Endothelial cell of umbilical vein (primary cell): ENCODE measurements at regions not wholly inside any gene's neighbourhood (a gene's known extent, or its start where the extent isn't known, plus 50 kb on each side); places are given as distances from the start of the nearest gene placed in this dataset.

ENCODE experiments used
- BruUV-seq: library from RNA; stranded (reverse); fragments of 400-500 nt; replicated peaks from 2 replicates; lab custom pipeline; 2021; lab: Mats Ljungman, UMichigan
- CTCF ChIA-PET: fragments of 300-600, 350-600 bp; sonication (Branson Sonifier 250); formaldehyde crosslinking; loops from one replicate; lab custom pipeline; 2021; ENCODE audit warnings: antibody characterized with exemption, inconsistent platforms; lab: Charles Lee
- POLR2A ChIA-PET: fragments of 300-600, 350-600 bp; sonication (Branson Sonifier 250); formaldehyde crosslinking; loops from one replicate; lab custom pipeline; 2021; ENCODE audit warnings: antibody characterized with exemption, inconsistent platforms; lab: Charles Lee
- DNase-seq: peaks from one replicate; pipeline ENCODE4 v3.0.0-alpha.2; 2011; ENCODE audit warnings: low read depth, low spot score
- FAIRE-seq: peaks from 2 replicates; lab custom pipeline; 2011; peaks lifted over from hg19 to GRCh38; lab: Jason Lieb, UNC
- H2AFZ ChIP-seq: 2 replicates; pipeline ENCODE4 v1.6.0; 2012; ENCODE audit warnings: low read depth, low read length, control low read depth, inconsistent platforms
- H3K27ac ChIP-seq: 2 replicates; pipeline ENCODE4 v1.5.1; 2011; ENCODE audit warnings: low read depth, mild to moderate bottlenecking, control low read depth, low read length, moderate library complexity; ENCODE audit not compliant: insufficient read depth
- H3K27me3 ChIP-seq, 2 experiments: 2 replicates each; pipeline versions ENCODE4 v1.6.0 to v1.6.1; 2011; ENCODE audit warnings: low read length in 2 of 2, mixed read lengths in 1 of 2; ENCODE audit not compliant: control insufficient read depth in 2 of 2, insufficient read depth in 2 of 2
- H3K36me3 ChIP-seq, 2 experiments: 2 replicates in 1 of 2; 3 replicates in 1 of 2; pipeline ENCODE4 v1.5.1; 2011; ENCODE audit warnings: low read length in 2 of 2, mild to moderate bottlenecking in 1 of 2, moderate library complexity in 1 of 2; ENCODE audit not compliant: control insufficient read depth in 2 of 2, insufficient read depth in 2 of 2; ENCODE audit errors: extremely low read depth in 1 of 2
- H3K4me1 ChIP-seq: 3 replicates; pipeline ENCODE4 v1.5.1; 2011; ENCODE audit warnings: mild to moderate bottlenecking, low read length; ENCODE audit not compliant: control insufficient read depth, insufficient read depth; ENCODE audit errors: extremely low read depth
- H3K4me2 ChIP-seq: 2 replicates; pipeline ENCODE4 v1.6.1; 2011; ENCODE audit warnings: low read length, control low read depth, mixed read lengths; ENCODE audit not compliant: insufficient read depth
- H3K4me3 ChIP-seq, 3 experiments: fragments of 200-600 bp in 1 of 3; sonication (generic), shearing (Covaris generic) in 1 of 3; replicated peaks in 1 of 3; 2 replicates each; pipeline ENCODE4 v1.5.1; 2011 to 2016; ENCODE audit warnings: control low read depth in 3 of 3, low read length in 3 of 3, mild to moderate bottlenecking in 2 of 3, inconsistent platforms in 1 of 3, low read depth in 1 of 3, moderate library complexity in 1 of 3; ENCODE audit not compliant: insufficient read depth in 1 of 3
- H3K79me2 ChIP-seq: 2 replicates; pipeline ENCODE4 v1.6.0; 2012; ENCODE audit warnings: low read length, inconsistent platforms; ENCODE audit not compliant: control insufficient read depth, insufficient read depth
- H3K9ac ChIP-seq: replicated peaks from 2 replicates; pipeline ENCODE3; 2011; ENCODE audit warnings: low read length, control low read depth; ENCODE audit not compliant: insufficient read depth; ENCODE audit errors: extremely low read depth
- H3K9me1 ChIP-seq: replicated peaks from 3 replicates; pipeline ENCODE4 v1.6.0; 2011; ENCODE audit warnings: mild to moderate bottlenecking, low read length; ENCODE audit not compliant: control insufficient read depth, insufficient read depth; ENCODE audit errors: extremely low read depth
- H3K9me3 ChIP-seq: replicated peaks from 2 replicates; pipeline ENCODE4 v1.5.1; 2012; ENCODE audit warnings: low read length, inconsistent platforms; ENCODE audit not compliant: control insufficient read depth, insufficient read depth
- H4K20me1 ChIP-seq: replicated peaks from 2 replicates; pipeline ENCODE3; 2011; ENCODE audit warnings: mild to moderate bottlenecking, low read length; ENCODE audit not compliant: control insufficient read depth, insufficient read depth; ENCODE audit errors: extremely low read depth
- EZH2 ChIP-seq: IDR thresholded peaks from 2 replicates; pipeline ENCODE4 v1.6.1; 2012; ENCODE audit warnings: borderline replicate concordance, low read depth, mild to moderate bottlenecking, moderate library complexity, low read length, inconsistent platforms; ENCODE audit not compliant: severe bottlenecking
- FOS ChIP-seq: IDR thresholded peaks from 2 replicates; pipeline ENCODE4 v1.6.1; 2011; ENCODE audit warnings: mild to moderate bottlenecking, low read length, moderate library complexity, borderline replicate concordance; ENCODE audit not compliant: insufficient read depth
- GATA2 ChIP-seq: IDR thresholded peaks from 2 replicates; pipeline ENCODE4 v1.7.0; 2011; ENCODE audit warnings: low read depth, mild to moderate bottlenecking, moderate library complexity, mixed read lengths, low read length; ENCODE audit not compliant: insufficient read length, insufficient read depth
- JUN ChIP-seq: IDR thresholded peaks from 2 replicates; pipeline ENCODE4 v1.6.1; 2011; ENCODE audit warnings: borderline replicate concordance, low read depth; ENCODE audit not compliant: insufficient read length, insufficient read depth
- POLR2A ChIP-seq: IDR thresholded peaks from 2 replicates; pipeline ENCODE4 v1.6.1; 2012; ENCODE audit warnings: low read depth, mild to moderate bottlenecking, control low read depth, low read length
- POLR2AphosphoS5 ChIP-seq: IDR thresholded peaks from 2 replicates; pipeline ENCODE4 v1.6.1; 2012; ENCODE audit warnings: low read depth, mild to moderate bottlenecking, control low read depth, low read length, moderate library complexity; ENCODE audit not compliant: insufficient read depth
- dilution Hi-C: fragments of 300-500 bp; cut with MboI; formaldehyde crosslinking; loops from one replicate; pipeline ENCODE4 v1.15.0; 2019; ENCODE audit warnings: low sequenced_read_pairs; ENCODE audit not compliant: extremely low pct_ligation_motif_present
- intact Hi-C: fragments of 100-400 bp; cut with micrococcal nuclease; formaldehyde crosslinking; loops from one replicate; pipeline ENCODE4 v1.10.0; 2022
- TF ChIP-seq, protein P1 (sequence below), 2 donors: IDR thresholded peaks; 1 replicate in 1 of 2; 2 replicates in 1 of 2; pipeline ENCODE4 v1.5.1; 2011; ENCODE audit warnings: low read length in 2 of 2, mild to moderate bottlenecking in 2 of 2, moderate library complexity in 2 of 2, control low read depth in 1 of 2, inconsistent platforms in 1 of 2, low read depth in 1 of 2; ENCODE audit not compliant: insufficient read depth in 1 of 2; ENCODE audit errors: extremely low read depth in 1 of 2
- TF ChIP-seq, protein P2 (sequence below): IDR thresholded peaks from 2 replicates; pipeline ENCODE4 v1.6.1; 2011; ENCODE audit not compliant: insufficient read depth, insufficient read length

DNA sequence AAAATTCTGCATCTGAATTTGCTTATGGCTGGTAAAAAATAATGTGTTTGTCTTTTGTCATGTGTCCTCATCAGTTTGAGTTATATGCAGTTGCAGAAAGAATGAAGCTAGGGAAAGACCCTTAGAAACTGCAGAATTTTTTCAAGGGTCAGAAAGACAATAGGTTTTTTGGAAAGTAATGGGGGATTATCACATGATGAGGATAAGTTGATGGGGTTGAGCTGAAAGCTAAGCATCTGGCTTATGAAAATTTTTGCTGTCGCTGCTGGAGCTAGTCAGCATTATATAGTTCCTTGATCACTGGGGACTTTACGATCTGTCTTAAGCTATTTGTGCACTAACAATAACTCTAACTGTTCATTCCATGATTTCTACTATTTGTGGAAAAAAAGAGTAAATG is 331.7 kb downstream of the PPARGC1A start:
- Histone ChIP-seq H3K4me2 (no peak overlapping the region), H3K36me3 (no peaks in the 10 kb centered on the region), H3K27ac (no peak overlapping the region), H4K20me1 (no peaks in the 10 kb centered on the region), H3K27me3 (no peaks in the 10 kb centered on the region), H3K9ac (no peak overlapping the region), H3K9me3 (no peaks in the 10 kb centered on the region), H3K4me3 (no peak overlapping the region), H3K4me1 (no peaks in the 10 kb centered on the region), H3K79me2 (no peaks in the 10 kb centered on the region), H2AFZ (no peak overlapping the region), H3K9me1 (no peaks in the 10 kb centered on the region)
- dilution Hi-C loops, result no loop called here
- TF ChIP-seq POLR2AphosphoS5, result no peak
- TF ChIP-seq, protein P1, sequence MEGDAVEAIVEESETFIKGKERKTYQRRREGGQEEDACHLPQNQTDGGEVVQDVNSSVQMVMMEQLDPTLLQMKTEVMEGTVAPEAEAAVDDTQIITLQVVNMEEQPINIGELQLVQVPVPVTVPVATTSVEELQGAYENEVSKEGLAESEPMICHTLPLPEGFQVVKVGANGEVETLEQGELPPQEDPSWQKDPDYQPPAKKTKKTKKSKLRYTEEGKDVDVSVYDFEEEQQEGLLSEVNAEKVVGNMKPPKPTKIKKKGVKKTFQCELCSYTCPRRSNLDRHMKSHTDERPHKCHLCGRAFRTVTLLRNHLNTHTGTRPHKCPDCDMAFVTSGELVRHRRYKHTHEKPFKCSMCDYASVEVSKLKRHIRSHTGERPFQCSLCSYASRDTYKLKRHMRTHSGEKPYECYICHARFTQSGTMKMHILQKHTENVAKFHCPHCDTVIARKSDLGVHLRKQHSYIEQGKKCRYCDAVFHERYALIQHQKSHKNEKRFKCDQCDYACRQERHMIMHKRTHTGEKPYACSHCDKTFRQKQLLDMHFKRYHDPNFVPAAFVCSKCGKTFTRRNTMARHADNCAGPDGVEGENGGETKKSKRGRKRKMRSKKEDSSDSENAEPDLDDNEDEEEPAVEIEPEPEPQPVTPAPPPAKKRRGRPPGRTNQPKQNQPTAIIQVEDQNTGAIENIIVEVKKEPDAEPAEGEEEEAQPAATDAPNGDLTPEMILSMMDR (IDR thresholded peaks at IDR 0.05; ENCODE audit: extremely low read depth in 1 of 2, insufficient read depth in 1 of 2, low read depth in 1 of 2, low read length in 2 of 2), result no peak
- no peak for TF ChIP-seq FOS
- no peak for TF ChIP-seq EZH2
- FAIRE-seq (no peak), DNase-seq (no peak)
- BruUV-seq, result no TSS peak
- ChIA-PET POLR2A (no interaction called here), CTCF (no interaction called here)
- intact Hi-C loops, result no loop called here

GRCh38 chr4:23547601-23548000 is 342.2 kb downstream of the PPARGC1A start:
- dilution Hi-C loops, result no loop called here
- intact Hi-C loops, result no loop called here
- H3K9me3 ChIP-seq, result no peaks in the 10 kb centered on the region
- H3K9me1 ChIP-seq, result no peaks in the 10 kb centered on the region
- no peak overlapping the region for H3K4me2 ChIP-seq
- no peaks in the 10 kb centered on the region for H4K20me1 ChIP-seq
- no peak overlapping the region for H3K27ac ChIP-seq
- DNase-seq, result no peak
- CTCF ChIA-PET, result no interaction called here
- TF ChIP-seq, protein P2, sequence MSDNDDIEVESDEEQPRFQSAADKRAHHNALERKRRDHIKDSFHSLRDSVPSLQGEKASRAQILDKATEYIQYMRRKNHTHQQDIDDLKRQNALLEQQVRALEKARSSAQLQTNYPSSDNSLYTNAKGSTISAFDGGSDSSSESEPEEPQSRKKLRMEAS, result no peak
- TF ChIP-seq, protein P1 (IDR thresholded peaks at IDR 0.05; ENCODE audit: extremely low read depth in 1 of 2, insufficient read depth in 1 of 2, low read depth in 1 of 2, low read length in 2 of 2), result no peak
- TF ChIP-seq EZH2 (no peak), POLR2AphosphoS5 (no peak), POLR2A (no peak), JUN (no peak), GATA2 (no peak)
- no peaks in the 10 kb centered on the region for H3K79me2 ChIP-seq
- H2AFZ ChIP-seq, result no peak overlapping the region
- no peaks in the 10 kb centered on the region for H3K36me3 ChIP-seq
- no peaks in the 10 kb centered on the region for H3K4me1 ChIP-seq
- no peaks in the 10 kb centered on the region for H3K27me3 ChIP-seq
- FAIRE-seq, result no peak
- POLR2A ChIA-PET, result no interaction called here
- H3K4me3 ChIP-seq, result no peak overlapping the region
- no peak overlapping the region for H3K9ac ChIP-seq
- BruUV-seq, result no TSS peak
